Effector memory CD8-positive, alpha-beta T cell (primary cell): ENCODE measurements at regions not wholly inside any gene's neighbourhood (a gene's known extent, or its start where the extent isn't known, plus 50 kb on each side); places are given as distances from the start of the nearest gene placed in this dataset.

Experiments
- ATAC-seq: fragments of 150-1000 bp; cut with Tn5 transposase; replicated peaks from 2 replicates; pipeline ENCODE4 v1.10.0; 2021; ENCODE audit warnings: mild to moderate bottlenecking, moderate library complexity
- DNase-seq, 3 experiments: peaks; one replicate each; pipeline ENCODE4 v3.0.0; 2021
- H3K27ac Mint-ChIP-seq, 2 donors: one replicate each; pipeline ENCODE4 v1.8.0; 2022; ENCODE audit warnings: mild to moderate bottlenecking in 2 of 2, mixed read lengths in 2 of 2, moderate library complexity in 2 of 2
- H3K27me3 Mint-ChIP-seq, 2 donors: one replicate each; pipeline ENCODE4 v1.8.0; 2022; ENCODE audit warnings: mixed read lengths in 2 of 2
- H3K36me3 Mint-ChIP-seq: one replicate; pipeline ENCODE4 v1.8.0; 2022; ENCODE audit warnings: mild to moderate bottlenecking, moderate library complexity, mixed read lengths; ENCODE audit not compliant: insufficient read depth
- H3K4me1 Mint-ChIP-seq, 2 donors: one replicate each; pipeline ENCODE4 v1.8.0; 2022; ENCODE audit warnings: low read depth in 2 of 2, mixed read lengths in 2 of 2
- H3K4me3 Mint-ChIP-seq, 2 donors: one replicate each; pipeline ENCODE4 v1.8.0; 2022; ENCODE audit warnings: mild to moderate bottlenecking in 2 of 2, mixed read lengths in 2 of 2, moderate library complexity in 2 of 2
- H3K9me3 Mint-ChIP-seq, 2 donors: one replicate each; pipeline ENCODE4 v1.8.0; 2022; ENCODE audit warnings: mixed read lengths in 2 of 2

DNA sequence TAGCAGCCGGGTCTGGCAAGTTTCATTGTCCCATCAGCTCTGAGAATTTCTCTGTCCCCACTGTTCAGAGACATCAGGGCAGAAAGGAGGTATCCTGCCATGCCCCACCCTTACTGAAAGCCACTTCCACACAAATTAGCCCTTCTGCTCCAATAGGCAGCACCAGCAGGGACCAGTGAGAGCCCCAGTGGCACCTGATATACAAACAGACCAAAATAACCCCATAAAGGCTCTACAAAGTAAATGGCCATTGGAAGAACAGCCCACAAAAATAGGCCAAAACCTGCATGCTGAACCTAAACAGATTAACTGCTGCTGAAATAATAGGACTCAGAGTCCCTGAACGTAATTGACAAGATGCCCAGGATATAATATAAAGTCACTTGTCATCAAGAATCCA is 199.9 kb downstream of the TMEM200A start:
- Mint-ChIP-seq H3K36me3 (no peaks in the 10 kb centered on the region), H3K9me3 (peaks cover 0 to 2% of the 10 kb centered on the region in 2 donors), H3K4me1 (peaks cover 9 to 18% of the 10 kb centered on the region in 2 donors), H3K27ac (peak overlapping the region in 1 of 2 donors; percentile 89), H3K27me3 (no peaks in the 10 kb centered on the region), H3K4me3 (no peak overlapping the region)
- ATAC-seq (no peak), DNase-seq (no peak)

DNA sequence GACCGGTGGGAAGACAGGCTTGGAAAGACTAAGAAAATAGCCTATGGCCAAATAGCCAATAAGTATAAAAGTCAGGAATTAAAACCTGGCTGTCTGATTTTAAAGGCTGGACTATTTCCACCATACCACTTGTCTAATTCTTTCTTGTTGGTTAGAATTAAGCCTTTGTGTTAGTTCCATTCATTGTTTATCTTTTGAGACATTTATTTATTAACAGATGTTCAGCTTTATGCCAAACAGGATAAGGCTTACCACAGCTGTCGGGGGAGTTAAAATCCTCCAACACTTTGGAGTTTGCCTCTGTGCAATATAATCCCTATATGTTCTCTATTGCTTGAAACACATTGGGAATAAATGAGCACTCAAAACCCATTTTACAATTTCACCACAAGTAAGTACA is 208.3 kb downstream of the TMEM200A start:
- Mint-ChIP-seq H3K4me3 (no peak overlapping the region), H3K27ac (no peak overlapping the region), H3K4me1 (peaks cover 29 to 55% of the 10 kb centered on the region in 2 donors), H3K36me3 (no peaks in the 10 kb centered on the region), H3K9me3 (no peaks in the 10 kb centered on the region), H3K27me3 (no peaks in the 10 kb centered on the region)
- no peak for DNase-seq
- no peak for ATAC-seq

DNA sequence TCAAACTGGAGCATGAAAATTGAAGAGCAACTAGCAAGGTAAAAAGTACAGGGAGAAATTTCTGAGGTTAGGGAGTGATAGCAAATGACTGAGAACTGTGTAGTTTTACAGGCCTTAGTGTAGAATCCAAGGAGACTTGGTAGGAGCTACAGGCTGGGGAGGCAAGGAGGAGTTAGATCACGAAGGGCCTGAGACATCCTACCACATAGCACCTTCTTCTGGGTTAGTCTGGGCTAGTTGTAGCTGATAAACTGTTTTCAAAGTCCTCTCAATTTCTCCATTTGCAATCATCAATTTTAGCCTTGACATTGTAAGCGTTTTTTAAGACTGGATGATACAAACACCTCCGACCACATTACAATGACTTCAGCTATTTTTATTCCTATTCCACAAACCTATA is 209.7 kb downstream of the TMEM200A start:
- peak overlapping the region; percentile 55 to 81 for H3K4me3 Mint-ChIP-seq
- no peak for DNase-seq
- no peaks in the 10 kb centered on the region for H3K36me3 Mint-ChIP-seq
- H3K27ac Mint-ChIP-seq: peak overlapping the region; percentile 82 to 90
- H3K27me3 Mint-ChIP-seq: no peaks in the 10 kb centered on the region
- no peaks in the 10 kb centered on the region for H3K9me3 Mint-ChIP-seq
- no peak for ATAC-seq
- peaks cover 29 to 55% of the 10 kb centered on the region in 2 donors for H3K4me1 Mint-ChIP-seq

DNA sequence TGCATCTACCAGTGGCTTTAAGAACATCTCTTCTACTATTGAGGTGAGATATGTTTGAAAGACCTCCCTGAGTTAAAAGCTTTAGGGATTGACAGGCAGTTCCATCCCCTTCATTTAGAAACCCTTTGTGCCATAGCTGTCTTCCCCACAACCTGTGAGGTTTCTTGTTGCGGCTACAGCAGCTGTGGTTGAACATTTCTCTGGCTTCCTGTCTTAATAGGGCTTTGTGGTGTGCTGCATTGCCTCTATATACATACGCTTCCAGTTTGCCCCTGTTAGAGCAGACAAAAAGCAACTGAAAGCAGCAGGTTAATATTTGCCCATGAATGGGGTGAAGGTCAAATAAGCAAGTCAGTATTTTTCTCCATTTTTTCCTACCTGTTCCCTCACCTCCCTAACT is 210.2 kb downstream of the TMEM200A start:
- Mint-ChIP-seq H3K27ac (peak overlapping the region; percentile 82 to 90), H3K9me3 (no peaks in the 10 kb centered on the region), H3K27me3 (no peaks in the 10 kb centered on the region), H3K4me1 (peaks cover 29 to 55% of the 10 kb centered on the region in 2 donors), H3K4me3 (peak overlapping the region; percentile 55 to 81), H3K36me3 (no peaks in the 10 kb centered on the region)
- ATAC-seq (peak; percentile 97), DNase-seq (peak; percentile 45 to 60 (median 48))

DNA sequence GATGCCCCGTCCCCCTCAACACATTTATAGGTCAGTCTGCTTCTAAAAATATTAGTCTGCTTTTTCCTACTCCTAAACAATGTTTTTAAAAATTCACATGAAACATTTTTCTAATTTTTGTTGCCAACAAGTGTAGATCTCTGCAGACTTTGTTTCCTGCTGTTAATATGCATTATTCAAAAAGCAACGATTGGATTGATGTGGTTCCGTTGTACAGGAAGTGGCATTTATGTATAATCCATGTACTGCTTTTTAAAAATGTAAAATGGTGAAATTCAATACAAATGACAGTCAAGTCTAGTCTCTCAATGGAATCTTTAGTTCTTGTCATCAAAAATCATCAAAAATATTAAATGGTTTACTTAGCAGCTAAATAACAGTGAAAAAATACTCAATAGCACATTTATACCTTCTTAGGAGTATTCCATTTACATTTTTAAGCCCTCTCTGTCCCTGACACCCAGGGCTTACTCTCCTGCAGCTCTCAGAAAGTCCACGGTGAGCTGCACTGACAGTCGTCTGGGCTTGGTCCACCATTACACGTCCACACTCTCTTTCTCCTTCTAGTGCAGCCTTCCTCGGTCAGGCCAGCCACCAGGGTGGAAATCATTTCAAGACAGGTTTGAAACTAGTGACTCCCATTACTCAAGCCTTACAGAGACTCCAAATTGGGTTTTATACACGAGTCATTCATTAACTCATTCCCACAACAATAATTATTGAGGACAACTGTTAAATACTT is 211.5 kb downstream of the TMEM200A start:
- Mint-ChIP-seq H3K4me1 (peaks cover 29 to 55% of the 10 kb centered on the region in 2 donors), H3K9me3 (no peaks in the 10 kb centered on the region), H3K27ac (peak overlapping the region; percentile 15 to 82), H3K4me3 (peak overlapping the region; percentile 55 to 81), H3K27me3 (no peaks in the 10 kb centered on the region), H3K36me3 (no peaks in the 10 kb centered on the region)
- DNase-seq: no peak
- ATAC-seq: peak; percentile 24

DNA sequence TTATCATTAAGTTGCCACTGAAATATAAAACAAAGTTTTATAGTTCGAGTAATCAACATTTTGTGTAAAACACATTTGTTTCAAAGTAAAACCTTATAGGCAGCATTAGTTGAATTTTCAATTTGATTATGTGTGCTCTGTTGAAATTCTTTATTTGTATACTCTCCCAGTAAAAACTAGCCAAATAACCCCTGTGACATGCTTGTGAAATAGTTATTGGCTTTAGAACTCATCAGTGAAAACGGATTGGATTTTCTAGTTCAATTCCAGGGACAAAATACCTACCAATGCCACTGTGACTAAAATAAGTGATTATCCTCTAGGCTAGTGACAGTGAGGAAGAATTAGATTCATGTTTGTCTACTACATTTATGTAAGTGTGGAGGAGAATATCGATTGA is 212.9 kb downstream of the TMEM200A start:
- no peak overlapping the region for H3K4me3 Mint-ChIP-seq
- H3K36me3 Mint-ChIP-seq: no peaks in the 10 kb centered on the region
- no peak for ATAC-seq
- H3K27ac Mint-ChIP-seq: no peak overlapping the region
- peaks cover 25 to 46% of the 10 kb centered on the region in 2 donors for H3K4me1 Mint-ChIP-seq
- DNase-seq: no peak
- no peaks in the 10 kb centered on the region for H3K27me3 Mint-ChIP-seq
- H3K9me3 Mint-ChIP-seq: no peaks in the 10 kb centered on the region

DNA sequence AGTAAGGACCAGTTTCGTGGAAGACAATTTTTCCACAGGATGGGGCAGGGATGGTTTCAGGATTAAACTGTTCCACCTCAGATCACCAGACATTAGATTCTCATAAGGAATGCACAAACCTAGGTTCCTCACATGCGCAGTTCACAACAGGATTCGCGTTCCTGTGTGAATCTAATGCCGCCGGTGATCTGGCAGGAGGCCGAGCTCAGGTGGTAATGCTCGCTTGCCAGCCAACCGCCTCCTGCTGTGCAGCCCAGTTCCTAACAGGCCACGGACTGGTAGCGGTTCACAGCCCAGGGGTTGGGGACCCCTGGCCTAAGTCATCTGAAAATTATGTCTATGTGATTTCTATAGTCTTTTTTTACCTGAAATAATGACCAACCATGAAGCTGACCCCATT is 217.5 kb downstream of the TMEM200A start:
- Mint-ChIP-seq H3K9me3 (no peaks in the 10 kb centered on the region), H3K27ac (no peak overlapping the region), H3K4me3 (no peak overlapping the region), H3K27me3 (no peaks in the 10 kb centered on the region), H3K4me1 (peaks cover 2 to 4% of the 10 kb centered on the region in 2 donors), H3K36me3 (no peaks in the 10 kb centered on the region)
- DNase-seq (no peak), ATAC-seq (no peak)

DNA sequence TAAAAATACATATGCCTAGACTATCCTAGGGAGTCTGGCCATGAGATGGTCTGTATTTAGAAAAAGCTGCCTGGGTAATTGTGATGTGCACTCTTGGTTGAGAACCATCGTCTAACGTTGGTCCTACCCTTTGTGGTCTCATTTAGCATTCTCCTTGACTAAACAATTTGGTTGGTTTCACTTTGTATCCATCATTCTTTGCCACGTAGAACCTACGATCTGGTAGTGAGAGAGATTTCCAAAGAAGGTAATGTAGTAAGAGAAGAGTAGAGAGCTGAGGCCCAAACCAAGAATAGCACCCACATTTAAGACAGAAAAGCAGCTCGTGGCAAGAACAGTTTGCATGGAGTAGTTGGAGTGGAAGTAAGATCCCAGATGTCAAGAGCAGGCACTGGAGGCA is 219.8 kb downstream of the TMEM200A start:
- H3K9me3 Mint-ChIP-seq: no peaks in the 10 kb centered on the region
- no peaks in the 10 kb centered on the region for H3K27me3 Mint-ChIP-seq
- H3K36me3 Mint-ChIP-seq: no peaks in the 10 kb centered on the region
- no peak overlapping the region for H3K27ac Mint-ChIP-seq
- peaks cover 0 to 4% of the 10 kb centered on the region in 2 donors for H3K4me1 Mint-ChIP-seq
- H3K4me3 Mint-ChIP-seq: peak overlapping the region in 1 of 2 donors; percentile 11
- ATAC-seq (no peak), DNase-seq (no peak)

DNA sequence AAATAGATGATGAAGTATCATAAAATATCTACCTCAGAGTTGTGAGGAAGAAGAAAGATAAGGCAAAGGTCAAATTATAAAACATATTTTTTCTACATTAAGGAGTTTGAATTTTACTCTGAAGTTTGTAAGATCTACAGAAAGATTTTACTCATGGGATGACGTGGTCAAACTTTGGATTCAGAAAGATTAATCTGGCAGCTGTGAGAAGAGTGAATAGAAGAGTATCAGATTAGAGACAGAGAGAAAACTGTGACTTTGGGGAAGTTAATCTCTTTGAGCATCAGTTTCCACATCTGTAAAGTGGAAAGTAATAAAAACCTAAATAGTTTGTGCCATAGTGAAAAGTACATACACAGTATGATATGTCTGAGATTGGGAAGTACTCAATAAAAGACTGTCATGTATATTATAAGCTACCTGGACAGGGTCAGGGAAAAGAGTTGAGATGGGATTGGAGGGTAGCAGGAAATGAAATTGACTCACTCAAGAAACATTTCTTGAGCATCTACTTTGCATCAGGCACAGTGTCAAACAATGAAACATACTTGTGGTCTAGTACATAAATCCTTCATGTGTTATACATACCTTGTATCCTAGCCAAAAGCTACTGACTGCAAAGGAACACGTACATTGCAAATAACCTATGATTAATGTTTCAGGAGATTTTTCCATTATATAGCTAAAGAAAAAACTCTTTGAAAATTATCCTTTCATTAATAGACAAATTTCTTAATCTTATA is 222.1 kb downstream of the TMEM200A start:
- peaks cover 2 to 12% of the 10 kb centered on the region in 2 donors for H3K9me3 Mint-ChIP-seq
- peaks cover 0 to 4% of the 10 kb centered on the region in 2 donors for H3K4me1 Mint-ChIP-seq
- no peaks in the 10 kb centered on the region for H3K36me3 Mint-ChIP-seq
- H3K27ac Mint-ChIP-seq: no peak overlapping the region
- ATAC-seq (no peak), DNase-seq (no peak)
- H3K27me3 Mint-ChIP-seq: no peaks in the 10 kb centered on the region
- H3K4me3 Mint-ChIP-seq: no peak overlapping the region

DNA sequence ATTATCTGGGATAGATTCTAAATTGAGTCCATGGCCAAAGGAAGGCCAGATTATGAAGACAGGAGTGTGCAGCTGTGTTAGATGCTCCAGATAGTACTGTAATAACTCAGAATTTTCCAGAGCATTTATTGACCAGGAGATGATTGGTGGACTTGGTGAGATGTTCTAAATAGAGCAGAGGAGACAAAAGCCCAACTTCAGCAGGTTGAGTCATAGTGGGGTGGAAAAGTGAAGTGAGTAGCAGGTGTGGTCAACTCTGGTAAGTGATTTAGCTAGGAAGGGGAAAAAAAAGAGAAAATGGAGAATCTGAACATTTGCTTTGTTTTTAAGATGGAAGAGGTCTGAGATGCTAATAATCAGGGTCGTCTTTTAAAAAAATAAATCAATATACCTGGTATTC is 227.4 kb downstream of the TMEM200A start:
- Mint-ChIP-seq H3K4me1 (peaks cover 0 to 2% of the 10 kb centered on the region in 2 donors), H3K36me3 (no peaks in the 10 kb centered on the region), H3K4me3 (no peak overlapping the region)

DNA sequence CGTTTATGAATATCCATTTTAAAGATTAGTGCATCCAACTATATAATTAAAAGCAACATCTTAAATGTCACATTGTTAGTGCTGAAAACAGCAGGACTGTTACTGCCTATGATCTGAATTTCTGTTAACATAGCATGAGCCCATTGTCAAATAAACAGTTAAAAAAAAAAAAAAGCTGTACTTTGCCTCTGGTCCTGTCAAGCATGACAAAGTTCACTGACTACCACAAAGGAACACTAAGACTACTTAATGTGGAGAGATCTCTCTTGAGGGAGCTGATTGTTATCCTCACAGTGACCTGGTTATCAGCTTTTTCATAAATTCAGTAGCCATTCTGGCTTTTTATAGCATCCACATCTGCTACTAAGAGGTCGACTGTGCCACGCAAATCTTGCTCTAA is 228.1 kb downstream of the TMEM200A start:
- Mint-ChIP-seq H3K27me3 (no peaks in the 10 kb centered on the region), H3K27ac (no peak overlapping the region)
- ATAC-seq: no peak

More for the DNA sequence above, 227.4 kb downstream of the TMEM200A start:
- Mint-ChIP-seq H3K9me3 (peaks cover 2 to 12% of the 10 kb centered on the region in 2 donors), H3K27me3 (no peaks in the 10 kb centered on the region), H3K27ac (no peak overlapping the region)
- ATAC-seq (no peak), DNase-seq (no peak)

DNA sequence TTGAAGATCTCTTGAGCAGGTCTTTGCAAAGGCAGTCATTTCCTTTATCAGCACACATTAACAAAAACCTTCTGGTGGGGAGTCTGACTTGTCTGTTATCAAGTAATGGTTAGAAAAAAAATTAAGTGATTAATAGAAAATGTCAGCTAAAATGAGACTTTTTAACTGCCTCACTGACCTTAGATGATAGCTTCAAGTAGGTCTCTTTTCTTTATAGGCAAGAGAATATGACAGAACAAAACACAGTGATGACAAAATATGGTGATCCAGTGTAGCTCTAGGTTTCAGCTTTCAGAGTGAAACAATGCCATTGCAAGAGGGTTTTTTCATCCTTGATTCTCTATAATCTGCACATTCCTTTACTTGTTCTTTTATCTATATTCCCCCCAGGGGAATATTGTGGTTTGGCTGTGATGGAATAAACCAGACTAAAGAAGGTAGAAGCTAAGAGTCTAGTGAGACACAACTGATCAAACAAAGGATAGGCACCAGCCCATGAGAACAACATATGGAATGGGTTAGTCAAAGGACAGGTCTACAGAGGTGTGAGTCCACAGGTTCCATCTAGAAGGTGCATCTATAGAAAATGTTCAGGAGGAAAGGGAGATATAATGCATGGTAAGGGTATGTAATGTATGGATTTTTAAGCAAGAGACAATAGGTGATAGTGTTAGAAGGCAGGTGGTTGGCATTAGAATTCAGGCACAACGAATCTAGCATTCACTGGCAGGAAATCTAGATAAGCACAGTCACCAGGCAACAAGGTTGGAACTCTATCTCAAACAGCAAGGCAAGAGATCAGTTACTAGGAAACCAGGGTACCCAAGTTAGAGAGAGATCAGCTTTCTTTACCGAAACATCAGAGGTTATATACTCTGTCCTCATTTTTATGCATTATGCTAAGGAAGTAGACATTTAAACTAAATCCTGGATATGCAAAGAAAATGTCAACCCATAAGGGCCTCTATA is 228.9 kb upstream of the SMLR1 start:
- ATAC-seq (no peak), DNase-seq (no peak)
- no peak overlapping the region for H3K4me3 Mint-ChIP-seq
- H3K27me3 Mint-ChIP-seq: no peaks in the 10 kb centered on the region
- H3K9me3 Mint-ChIP-seq: peaks cover 0 to 3% of the 10 kb centered on the region in 2 donors
- H3K4me1 Mint-ChIP-seq: peaks cover 6 to 10% of the 10 kb centered on the region in 2 donors
- H3K27ac Mint-ChIP-seq: no peak overlapping the region
- H3K36me3 Mint-ChIP-seq: no peaks in the 10 kb centered on the region

More for the DNA sequence above, 228.1 kb downstream of the TMEM200A start:
- H3K4me1 Mint-ChIP-seq: peaks cover 0 to 2% of the 10 kb centered on the region in 2 donors
- DNase-seq: no peak
- H3K36me3 Mint-ChIP-seq: no peaks in the 10 kb centered on the region
- peaks cover 2 to 12% of the 10 kb centered on the region in 2 donors for H3K9me3 Mint-ChIP-seq
- no peak overlapping the region for H3K4me3 Mint-ChIP-seq

DNA sequence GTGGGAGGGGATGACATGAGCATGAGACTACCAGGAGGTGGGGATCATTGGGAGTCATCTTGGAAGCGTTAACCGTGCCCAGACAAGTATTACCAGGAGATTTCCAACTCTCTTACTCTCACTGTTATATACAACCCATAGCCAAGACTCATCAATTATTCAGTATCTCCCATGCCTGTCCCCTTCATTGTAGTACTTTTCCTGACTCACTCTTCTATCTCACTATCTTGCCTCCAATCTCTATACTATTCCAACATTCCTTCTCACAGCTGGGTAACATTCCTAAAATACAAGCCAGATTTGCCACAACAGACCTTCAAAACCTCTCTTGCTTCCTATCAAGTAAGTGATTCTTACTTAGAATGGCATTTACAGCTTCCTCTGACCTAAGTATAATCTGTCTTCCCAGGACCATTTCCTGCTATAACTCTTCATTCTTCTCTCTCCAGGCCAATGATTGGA is 226.3 kb upstream of the SMLR1 start:
- Mint-ChIP-seq H3K4me1 (peaks cover 6 to 10% of the 10 kb centered on the region in 2 donors), H3K27ac (no peak overlapping the region), H3K4me3 (no peak overlapping the region), H3K36me3 (no peaks in the 10 kb centered on the region), H3K27me3 (no peaks in the 10 kb centered on the region), H3K9me3 (peaks cover 0 to 3% of the 10 kb centered on the region in 2 donors)
- ATAC-seq (no peak), DNase-seq (no peak)
